Uterus (tissue), 2 donors: ENCODE measurements at regions not wholly inside any gene's neighbourhood (a gene's known extent, or its start where the extent isn't known, plus 50 kb on each side); places are given as distances from the start of the nearest gene placed in this dataset.

ENCODE experiments used
- CTCF ChIP-seq, 4 experiments: fragments of 200-600 bp in 2 of 4; fragments of 450-650 bp in 2 of 4; sonication (generic) in 2 of 4; IDR thresholded peaks; one replicate each; pipeline ENCODE4 v1.5.1; 2016 to 2019; ENCODE audit warnings: antibody characterized with exemption in 4 of 4, mild to moderate bottlenecking in 2 of 4, moderate library complexity in 1 of 4
- POLR2A ChIP-seq, 2 donors: fragments of 450-650 bp; IDR thresholded peaks; one replicate each; pipeline ENCODE4 v1.6.1; 2016; ENCODE audit warnings: antibody characterized with exemption in 2 of 2, mild to moderate bottlenecking in 1 of 2, moderate library complexity in 1 of 2

- TF ChIP-seq CTCF (IDR thresholded peaks at IDR 0.05) (no peak), POLR2A (IDR thresholded peaks at IDR 0.05) (no peak)
Measured at GRCh38 chr5:158177146-158177545, 318.2 kb upstream of the CLINT1 start.
